ENCODE measurements at regions not wholly inside any gene's neighbourhood (a gene's known extent, or its start where the extent isn't known, plus 50 kb on each side); places are given as distances from the start of the nearest gene placed in this dataset.

GRCh38 chr3:157816896-157817295, 289.3 kb downstream of the SHOX2 start:
- Histone ChIP-seq H3K9me3 (ENCODE audit: control insufficient read depth in 1 of 2, insufficient read depth in 1 of 2, low read depth in 1 of 2, low read length in 2 of 2) (no peaks in the 10 kb centered on the region), H3K36me3 (ENCODE audit: control insufficient read depth in 1 of 2, insufficient read depth in 2 of 2, low read length in 2 of 2) (no peaks in the 10 kb centered on the region), H3K4me3 (replicated peaks in 1 of 2; ENCODE audit: low read depth in 1 of 2, low read length in 2 of 2) (no peak overlapping the region), H3K79me2 (ENCODE audit: insufficient read depth, low read length) (no peaks in the 10 kb centered on the region), H3K9ac (ENCODE audit: low read length) (no peak overlapping the region), H3K4me1 (ENCODE audit: control insufficient read depth in 1 of 2, insufficient read depth in 2 of 2, low read length in 2 of 2) (no peaks in the 10 kb centered on the region), H3K4me2 (ENCODE audit: low read length) (no peak overlapping the region), H3K27ac (ENCODE audit: low read depth, low read length) (no peak overlapping the region), H3K27me3 (ENCODE audit: insufficient read depth, low read length) (no peaks in the 10 kb centered on the region), H4K20me1 (ENCODE audit: insufficient read depth) (no peaks in the 10 kb centered on the region), H3K9me2 (ENCODE audit: insufficient read depth) (no peaks in the 10 kb centered on the region), H2AFZ (ENCODE audit: low read depth, low read length, poor library complexity, severe bottlenecking) (no peak overlapping the region)
- ATAC-seq (no peak), DNase-seq (ENCODE audit: low read depth, low spot score) (no peak)
- ChIA-PET RAD21 (ENCODE audit: low non-redundant PET in 1 of 2, low total read pairs in 2 of 2, uncharacterized antibody in 2 of 2, unreplicated experiment in 2 of 2) (no interaction called here), POLR2A (no interaction called here), CTCF (no interaction called here)
- BruUV-seq (replicated peaks): no TSS peak
- intact Hi-C loops (cut with micrococcal nuclease): no loop called here
- TF ChIP-seq ELF1 (IDR thresholded peaks at IDR 0.05; ENCODE audit: borderline replicate concordance, low read depth) (no peak), EZH2 (IDR thresholded peaks at IDR 0.05) (no peak), CEBPB (IDR thresholded peaks at IDR 0.05; ENCODE audit: low read depth) (no peak), POLR2AphosphoS5 (IDR thresholded peaks at IDR 0.05; ENCODE audit: low read depth, low read length) (no peak), JUND (IDR thresholded peaks at IDR 0.05) (no peak), TCF7L2 (IDR thresholded peaks at IDR 0.05; ENCODE audit: borderline replicate concordance, extremely low read depth, insufficient read depth, insufficient read length) (no peak), YY1 (IDR thresholded peaks at IDR 0.05; ENCODE audit: extremely low read depth, insufficient replicate concordance, low read depth, low read length) (no peak), EZH2phosphoT487 (IDR thresholded peaks at IDR 0.05; ENCODE audit: borderline replicate concordance) (no peak), CBX3 (IDR thresholded peaks at IDR 0.05; ENCODE audit: low read depth) (no peak), RAD21 (IDR thresholded peaks at IDR 0.05; ENCODE audit: low read depth) (no peak), ZNF274 (IDR thresholded peaks at IDR 0.05; ENCODE audit: low read depth, low read length) (no peak), POLR2A (IDR thresholded peaks at IDR 0.05; ENCODE audit: borderline replicate concordance, extremely low read depth, insufficient read depth, insufficient read length) (no peak), EGR1 (IDR thresholded peaks at IDR 0.05; ENCODE audit: low read depth) (no peak)
- TF ChIP-seq, protein P1, sequence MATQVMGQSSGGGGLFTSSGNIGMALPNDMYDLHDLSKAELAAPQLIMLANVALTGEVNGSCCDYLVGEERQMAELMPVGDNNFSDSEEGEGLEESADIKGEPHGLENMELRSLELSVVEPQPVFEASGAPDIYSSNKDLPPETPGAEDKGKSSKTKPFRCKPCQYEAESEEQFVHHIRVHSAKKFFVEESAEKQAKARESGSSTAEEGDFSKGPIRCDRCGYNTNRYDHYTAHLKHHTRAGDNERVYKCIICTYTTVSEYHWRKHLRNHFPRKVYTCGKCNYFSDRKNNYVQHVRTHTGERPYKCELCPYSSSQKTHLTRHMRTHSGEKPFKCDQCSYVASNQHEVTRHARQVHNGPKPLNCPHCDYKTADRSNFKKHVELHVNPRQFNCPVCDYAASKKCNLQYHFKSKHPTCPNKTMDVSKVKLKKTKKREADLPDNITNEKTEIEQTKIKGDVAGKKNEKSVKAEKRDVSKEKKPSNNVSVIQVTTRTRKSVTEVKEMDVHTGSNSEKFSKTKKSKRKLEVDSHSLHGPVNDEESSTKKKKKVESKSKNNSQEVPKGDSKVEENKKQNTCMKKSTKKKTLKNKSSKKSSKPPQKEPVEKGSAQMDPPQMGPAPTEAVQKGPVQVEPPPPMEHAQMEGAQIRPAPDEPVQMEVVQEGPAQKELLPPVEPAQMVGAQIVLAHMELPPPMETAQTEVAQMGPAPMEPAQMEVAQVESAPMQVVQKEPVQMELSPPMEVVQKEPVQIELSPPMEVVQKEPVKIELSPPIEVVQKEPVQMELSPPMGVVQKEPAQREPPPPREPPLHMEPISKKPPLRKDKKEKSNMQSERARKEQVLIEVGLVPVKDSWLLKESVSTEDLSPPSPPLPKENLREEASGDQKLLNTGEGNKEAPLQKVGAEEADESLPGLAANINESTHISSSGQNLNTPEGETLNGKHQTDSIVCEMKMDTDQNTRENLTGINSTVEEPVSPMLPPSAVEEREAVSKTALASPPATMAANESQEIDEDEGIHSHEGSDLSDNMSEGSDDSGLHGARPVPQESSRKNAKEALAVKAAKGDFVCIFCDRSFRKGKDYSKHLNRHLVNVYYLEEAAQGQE (IDR thresholded peaks at IDR 0.05; ENCODE audit: low read depth): no peak
- TF ChIP-seq, protein P2, sequence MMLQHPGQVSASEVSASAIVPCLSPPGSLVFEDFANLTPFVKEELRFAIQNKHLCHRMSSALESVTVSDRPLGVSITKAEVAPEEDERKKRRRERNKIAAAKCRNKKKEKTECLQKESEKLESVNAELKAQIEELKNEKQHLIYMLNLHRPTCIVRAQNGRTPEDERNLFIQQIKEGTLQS (IDR thresholded peaks at IDR 0.05): no peak
